Muscle layer of colon (tissue), 2 donors: ENCODE measurements at regions not wholly inside any gene's neighbourhood (a gene's known extent, or its start where the extent isn't known, plus 50 kb on each side); places are given as distances from the start of the nearest gene placed in this dataset.

Experiments used
- H3K27ac ChIP-seq: one replicate; pipeline ENCODE4 v1.7.0; 2013; ENCODE audit warnings: low read depth, mild to moderate bottlenecking, low read length, moderate library complexity
- H3K27me3 ChIP-seq, 2 donors: one replicate each; pipeline ENCODE4 v1.7.0; 2013; ENCODE audit warnings: low read length in 2 of 2, mild to moderate bottlenecking in 2 of 2; ENCODE audit not compliant: insufficient read depth in 2 of 2, control insufficient read depth in 1 of 2
- H3K36me3 ChIP-seq: one replicate; pipeline ENCODE4 v1.7.0; 2013; ENCODE audit warnings: mild to moderate bottlenecking, low read length; ENCODE audit not compliant: insufficient read depth
- H3K4me1 ChIP-seq: one replicate; pipeline ENCODE4 v1.7.0; 2013; ENCODE audit warnings: mild to moderate bottlenecking, low read length; ENCODE audit not compliant: insufficient read depth
- H3K4me3 ChIP-seq, 2 donors: one replicate each; pipeline ENCODE4 v1.7.0; 2013; ENCODE audit warnings: low read length in 2 of 2, low read depth in 1 of 2, mild to moderate bottlenecking in 1 of 2, moderate library complexity in 1 of 2
- H3K9ac ChIP-seq: one replicate; pipeline ENCODE4 v1.7.0; 2013; ENCODE audit warnings: low read length
- H3K9me3 ChIP-seq: one replicate; pipeline ENCODE4 v1.7.0; 2013; ENCODE audit warnings: mild to moderate bottlenecking, low read length
- donor health status: abdominal sarcoma.
- donor health status: Adenocarcinoma of cecum.

DNA sequence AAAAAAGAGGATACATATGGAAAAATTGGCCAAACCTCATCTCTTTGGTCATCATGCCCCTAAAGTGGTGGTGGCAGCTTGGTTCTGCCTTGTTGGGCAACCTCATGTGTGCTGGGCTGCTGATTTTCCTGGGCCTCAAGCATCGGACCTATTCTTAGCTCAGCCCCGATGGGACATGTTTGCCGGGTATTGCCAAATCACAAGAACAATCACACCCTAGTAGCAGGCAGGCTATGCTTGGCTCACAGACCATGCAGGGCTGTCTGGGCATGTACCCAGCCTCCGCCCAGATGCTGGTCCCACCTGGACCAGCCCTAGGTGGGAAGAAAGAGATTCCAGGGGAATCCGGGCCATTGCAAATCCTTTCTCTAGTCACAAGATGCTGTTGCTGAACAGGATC, 189.4 kb upstream of the FGGY start:
- Histone ChIP-seq H3K9me3 (no peaks in the 10 kb centered on the region), H3K4me3 (no peak overlapping the region), H3K27me3 (no peaks in the 10 kb centered on the region), H3K9ac (no peak overlapping the region), H3K27ac (no peak overlapping the region), H3K36me3 (no peaks in the 10 kb centered on the region), H3K4me1 (no peaks in the 10 kb centered on the region)

- Histone ChIP-seq H3K9me3 (no peaks in the 10 kb centered on the region), H3K4me1 (no peaks in the 10 kb centered on the region), H3K4me3 (no peak overlapping the region), H3K27ac (no peak overlapping the region), H3K27me3 (no peaks in the 10 kb centered on the region), H3K36me3 (no peaks in the 10 kb centered on the region), H3K9ac (no peak overlapping the region)
Measured at GRCh38 chr1:59107916-59108315, 189.0 kb upstream of the FGGY start.

DNA sequence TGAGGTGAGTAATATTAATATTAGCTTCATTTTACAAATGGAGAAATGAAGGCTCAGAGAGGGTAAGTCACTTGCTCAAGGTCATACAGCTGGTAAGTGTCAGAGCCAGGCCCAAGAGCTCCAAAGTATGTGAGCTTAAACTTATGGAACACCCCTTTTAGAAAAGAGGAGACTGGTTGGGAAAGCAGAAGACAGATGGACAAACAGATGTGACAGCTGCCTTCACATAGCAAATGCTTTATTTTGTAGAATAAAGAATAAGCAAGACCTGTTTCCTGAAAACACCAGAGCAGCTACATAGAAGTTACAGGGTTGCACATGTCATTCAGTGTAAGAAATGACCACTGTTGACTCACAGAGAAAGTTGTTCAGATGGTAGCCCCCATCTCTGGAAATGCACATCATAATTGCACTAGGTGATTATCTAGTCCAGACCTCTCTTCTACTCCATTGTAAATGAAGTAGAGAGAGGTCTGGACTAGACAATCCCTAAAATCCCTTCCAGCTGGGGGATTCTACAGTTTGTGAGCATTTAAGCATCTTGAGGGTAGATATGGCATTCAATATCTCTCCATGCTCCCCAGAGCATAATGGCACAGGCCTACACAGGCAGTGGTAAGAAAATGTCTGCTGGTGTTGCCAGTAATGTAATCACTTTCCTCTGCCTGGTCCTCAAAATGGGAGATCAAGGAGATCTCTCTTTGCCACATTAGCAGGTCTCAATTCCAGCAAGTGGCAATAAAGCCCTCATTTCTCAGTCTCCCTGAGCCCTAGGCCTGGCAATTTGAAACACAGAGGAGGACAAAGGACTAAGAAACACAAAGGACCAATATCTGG, 188.2 kb upstream of the FGGY start:
- H3K27ac ChIP-seq, result no peak overlapping the region
- H3K27me3 ChIP-seq, result no peaks in the 10 kb centered on the region
- no peaks in the 10 kb centered on the region for H3K36me3 ChIP-seq
- no peaks in the 10 kb centered on the region for H3K4me1 ChIP-seq
- no peak overlapping the region for H3K4me3 ChIP-seq
- no peaks in the 10 kb centered on the region for H3K9me3 ChIP-seq
- H3K9ac ChIP-seq, result no peak overlapping the region

DNA sequence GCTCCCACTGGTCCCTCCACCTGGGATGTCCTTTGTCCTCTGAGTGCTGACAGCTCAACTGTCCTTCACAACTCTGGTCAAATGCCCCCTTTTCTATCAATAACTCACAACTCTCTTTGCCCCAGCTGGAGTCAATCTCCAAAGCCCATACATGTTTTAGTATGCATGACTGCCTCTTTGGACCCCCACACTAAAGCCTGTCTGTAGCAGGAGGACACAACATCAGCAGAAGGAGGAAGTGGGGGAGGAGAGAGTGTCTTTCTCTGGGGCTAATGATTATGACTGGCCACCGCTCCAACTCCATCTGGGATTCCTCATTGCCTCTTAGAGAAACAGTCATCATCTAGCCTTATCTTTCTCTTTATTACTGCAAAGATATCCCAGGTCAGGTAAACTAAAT, 186.6 kb upstream of the FGGY start:
- Histone ChIP-seq H3K9ac (no peak overlapping the region), H3K27me3 (no peaks in the 10 kb centered on the region), H3K9me3 (no peaks in the 10 kb centered on the region), H3K27ac (no peak overlapping the region), H3K36me3 (no peaks in the 10 kb centered on the region), H3K4me3 (no peak overlapping the region), H3K4me1 (no peaks in the 10 kb centered on the region)

- H3K9me3 ChIP-seq, result no peaks in the 10 kb centered on the region
- no peak overlapping the region for H3K4me3 ChIP-seq
- no peak overlapping the region for H3K27ac ChIP-seq
- no peaks in the 10 kb centered on the region for H3K36me3 ChIP-seq
- no peaks in the 10 kb centered on the region for H3K4me1 ChIP-seq
- no peaks in the 10 kb centered on the region for H3K27me3 ChIP-seq
- no peak overlapping the region for H3K9ac ChIP-seq
Measured at GRCh38 chr1:59113876-59114457, 182.9 kb upstream of the FGGY start.

DNA sequence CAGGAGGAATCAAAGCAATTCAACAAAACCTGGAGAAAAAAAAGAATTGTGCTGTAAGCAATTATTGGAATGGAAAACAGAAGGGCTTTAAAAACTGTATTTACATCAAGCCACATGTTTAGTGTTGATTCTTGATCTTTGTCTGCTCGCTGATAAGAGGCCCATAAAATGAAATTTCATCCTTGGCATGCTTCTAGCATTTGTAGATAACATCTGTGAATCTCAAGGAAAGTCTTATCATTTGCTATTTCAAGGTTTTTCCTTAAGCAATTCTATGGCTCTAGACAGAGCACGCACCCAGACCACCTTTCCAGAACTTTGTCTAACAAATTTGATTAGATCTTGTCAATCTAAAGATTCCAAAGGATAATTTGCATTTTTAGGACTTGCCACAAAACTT, 181.0 kb upstream of the FGGY start:
- H3K4me3 ChIP-seq, result no peak overlapping the region
- no peaks in the 10 kb centered on the region for H3K9me3 ChIP-seq
- H3K9ac ChIP-seq, result no peak overlapping the region
- H3K4me1 ChIP-seq, result no peaks in the 10 kb centered on the region
- H3K27me3 ChIP-seq, result no peaks in the 10 kb centered on the region
- H3K27ac ChIP-seq, result no peak overlapping the region
- H3K36me3 ChIP-seq, result no peaks in the 10 kb centered on the region

- no peaks in the 10 kb centered on the region for H3K27me3 ChIP-seq
- no peak overlapping the region for H3K4me3 ChIP-seq
- no peak overlapping the region for H3K27ac ChIP-seq
- H3K4me1 ChIP-seq, result no peaks in the 10 kb centered on the region
- no peaks in the 10 kb centered on the region for H3K9me3 ChIP-seq
- no peaks in the 10 kb centered on the region for H3K36me3 ChIP-seq
- H3K9ac ChIP-seq, result no peak overlapping the region
Measured at GRCh38 chr1:59116920-59117542, 179.9 kb upstream of the FGGY start.

- Histone ChIP-seq H3K9ac (no peak overlapping the region), H3K27ac (no peak overlapping the region), H3K4me3 (no peak overlapping the region), H3K27me3 (no peaks in the 10 kb centered on the region), H3K4me1 (no peaks in the 10 kb centered on the region), H3K36me3 (no peaks in the 10 kb centered on the region), H3K9me3 (no peaks in the 10 kb centered on the region)
Measured at GRCh38 chr1:59122527-59122926, 174.4 kb upstream of the FGGY start.

DNA sequence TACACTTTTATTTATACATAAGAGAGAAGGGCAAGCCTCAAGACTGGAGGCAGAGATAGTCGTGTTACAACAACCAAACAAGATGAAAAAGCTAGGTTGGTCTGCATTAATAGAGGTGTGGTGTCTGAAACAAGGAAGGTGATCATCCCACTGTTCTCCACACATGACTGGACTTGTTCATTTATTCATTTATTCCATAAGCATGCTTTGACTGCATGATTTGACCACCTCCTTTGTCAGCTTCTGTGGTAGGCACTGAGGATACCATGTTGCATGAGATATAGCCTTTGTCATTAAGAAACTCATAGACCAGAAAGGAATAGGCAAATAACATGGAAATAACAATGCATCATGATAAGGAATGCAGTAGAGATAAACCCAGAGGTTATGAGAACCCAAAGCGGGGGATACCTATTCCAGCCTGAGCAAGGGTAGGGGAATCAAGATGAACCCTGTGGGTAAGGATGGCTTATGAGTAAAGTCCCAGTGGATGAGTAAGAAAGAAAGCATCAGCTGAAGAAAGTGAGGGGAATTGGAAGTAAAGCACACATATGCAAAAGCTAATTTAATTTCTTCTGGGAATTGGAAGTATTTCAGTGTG, 173.7 kb upstream of the FGGY start:
- Histone ChIP-seq H3K9ac (no peak overlapping the region), H3K36me3 (no peaks in the 10 kb centered on the region), H3K27me3 (no peaks in the 10 kb centered on the region), H3K4me1 (no peaks in the 10 kb centered on the region), H3K27ac (no peak overlapping the region), H3K9me3 (no peaks in the 10 kb centered on the region), H3K4me3 (no peak overlapping the region)

- Histone ChIP-seq H3K27me3 (no peaks in the 10 kb centered on the region), H3K4me1 (no peaks in the 10 kb centered on the region), H3K4me3 (no peak overlapping the region), H3K36me3 (no peaks in the 10 kb centered on the region), H3K27ac (no peak overlapping the region), H3K9ac (no peak overlapping the region), H3K9me3 (no peaks in the 10 kb centered on the region)
Measured at GRCh38 chr1:59124166-59124565, 172.7 kb upstream of the FGGY start.

- no peaks in the 10 kb centered on the region for H3K4me1 ChIP-seq
- H3K36me3 ChIP-seq, result no peaks in the 10 kb centered on the region
- H3K4me3 ChIP-seq, result no peak overlapping the region
- H3K27ac ChIP-seq, result no peak overlapping the region
- no peak overlapping the region for H3K9ac ChIP-seq
- H3K27me3 ChIP-seq, result no peaks in the 10 kb centered on the region
- no peaks in the 10 kb centered on the region for H3K9me3 ChIP-seq
Measured at GRCh38 chr1:59125154-59125553, 171.7 kb upstream of the FGGY start.
